ENCODE measurements at regions not wholly inside any gene's neighbourhood (a gene's known extent, or its start where the extent isn't known, plus 50 kb on each side); places are given as distances from the start of the nearest gene placed in this dataset.

DNA sequence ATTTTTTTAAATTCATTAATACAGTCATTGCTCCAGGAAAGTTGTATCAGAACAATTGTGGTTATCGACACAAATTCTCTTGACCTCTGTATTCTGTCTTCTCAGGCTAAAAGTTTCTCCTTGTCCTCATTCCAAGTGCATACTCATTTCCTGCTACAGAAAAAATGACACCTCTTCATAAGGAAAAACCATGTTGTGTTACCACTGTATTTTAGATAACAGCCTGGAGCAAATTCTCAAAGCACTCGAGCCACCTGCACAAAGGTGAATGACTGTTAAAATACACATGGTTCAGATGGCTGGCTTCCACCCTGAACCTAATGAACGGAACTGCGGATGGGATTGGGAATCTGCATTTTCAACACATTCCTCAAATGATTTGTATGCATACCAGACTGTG, 586.5 kb downstream of the EPHA4 start:
- DNase-seq (ENCODE audit: low read depth in 1 of 2, low spot score in 1 of 2), result no peak
- H3K27ac ChIP-seq, result no peak overlapping the region

DNA sequence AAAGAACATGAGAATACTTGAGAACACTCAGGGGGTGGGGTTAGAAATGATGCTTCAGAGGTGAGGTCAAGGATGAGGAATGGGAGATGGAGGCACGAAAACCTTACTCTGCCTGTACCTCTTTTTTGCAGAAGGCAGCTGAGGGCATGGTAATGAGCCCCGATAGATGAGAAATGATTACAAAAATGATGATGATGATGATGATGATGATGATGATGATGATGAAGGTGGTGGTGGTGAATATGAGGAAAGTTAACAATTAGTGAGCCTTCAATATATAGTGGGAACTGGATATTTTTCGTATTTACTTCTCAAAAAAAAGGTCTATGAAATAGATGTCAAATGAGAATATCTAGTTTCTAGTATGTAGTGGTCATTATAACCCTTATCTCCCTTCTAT, 584.3 kb downstream of the EPHA4 start:
- DNase-seq (ENCODE audit: low read depth in 1 of 2, low spot score in 1 of 2), result no peak
- Histone ChIP-seq H3K27me3 (no peaks in the 10 kb centered on the region), H3K27ac (no peak overlapping the region), H3K4me1 (ENCODE audit: low read depth) (no peaks in the 10 kb centered on the region), H3K9me3 (ENCODE audit: low read depth) (no peaks in the 10 kb centered on the region), H3K4me3 (no peak overlapping the region), H3K36me3 (no peaks in the 10 kb centered on the region)
- TF ChIP-seq, protein P1, sequence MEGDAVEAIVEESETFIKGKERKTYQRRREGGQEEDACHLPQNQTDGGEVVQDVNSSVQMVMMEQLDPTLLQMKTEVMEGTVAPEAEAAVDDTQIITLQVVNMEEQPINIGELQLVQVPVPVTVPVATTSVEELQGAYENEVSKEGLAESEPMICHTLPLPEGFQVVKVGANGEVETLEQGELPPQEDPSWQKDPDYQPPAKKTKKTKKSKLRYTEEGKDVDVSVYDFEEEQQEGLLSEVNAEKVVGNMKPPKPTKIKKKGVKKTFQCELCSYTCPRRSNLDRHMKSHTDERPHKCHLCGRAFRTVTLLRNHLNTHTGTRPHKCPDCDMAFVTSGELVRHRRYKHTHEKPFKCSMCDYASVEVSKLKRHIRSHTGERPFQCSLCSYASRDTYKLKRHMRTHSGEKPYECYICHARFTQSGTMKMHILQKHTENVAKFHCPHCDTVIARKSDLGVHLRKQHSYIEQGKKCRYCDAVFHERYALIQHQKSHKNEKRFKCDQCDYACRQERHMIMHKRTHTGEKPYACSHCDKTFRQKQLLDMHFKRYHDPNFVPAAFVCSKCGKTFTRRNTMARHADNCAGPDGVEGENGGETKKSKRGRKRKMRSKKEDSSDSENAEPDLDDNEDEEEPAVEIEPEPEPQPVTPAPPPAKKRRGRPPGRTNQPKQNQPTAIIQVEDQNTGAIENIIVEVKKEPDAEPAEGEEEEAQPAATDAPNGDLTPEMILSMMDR (IDR thresholded peaks at IDR 0.05; ENCODE audit: low read depth, low read length), result no peak

More for the DNA sequence above, 586.5 kb downstream of the EPHA4 start:
- no peaks in the 10 kb centered on the region for H3K27me3 ChIP-seq
- no peak overlapping the region for H3K4me3 ChIP-seq
- no peaks in the 10 kb centered on the region for H3K4me1 ChIP-seq (ENCODE audit: low read depth)
- TF ChIP-seq, protein P1 (IDR thresholded peaks at IDR 0.05; ENCODE audit: low read depth, low read length), result no peak
- H3K9me3 ChIP-seq (ENCODE audit: low read depth), result no peaks in the 10 kb centered on the region
- H3K36me3 ChIP-seq, result no peaks in the 10 kb centered on the region

DNA sequence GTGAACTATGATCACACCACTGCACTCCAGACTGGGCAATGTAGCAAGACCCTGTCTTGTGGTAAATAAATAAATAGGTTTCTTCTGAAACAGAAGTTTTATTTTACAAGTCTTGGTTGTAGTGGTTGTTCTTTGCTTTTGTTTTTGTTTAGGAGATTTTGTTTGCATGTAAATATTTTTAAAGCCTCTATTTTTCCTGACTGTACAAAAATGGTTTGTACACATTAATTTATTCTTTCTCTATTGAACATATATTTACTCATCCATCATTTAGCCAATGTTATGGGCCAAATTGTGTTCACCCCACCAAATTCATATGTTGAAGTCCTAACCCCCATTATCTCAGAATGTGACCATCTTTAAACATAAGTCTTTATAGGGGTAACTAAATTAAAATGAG, 580.1 kb downstream of the EPHA4 start:
- DNase-seq (ENCODE audit: low read depth in 1 of 2, low spot score in 1 of 2), result no peak
- Histone ChIP-seq H3K4me1 (ENCODE audit: low read depth) (peaks cover 10% of the 10 kb centered on the region), H3K27ac (no peak overlapping the region), H3K9me3 (ENCODE audit: low read depth) (no peaks in the 10 kb centered on the region), H3K27me3 (no peaks in the 10 kb centered on the region), H3K4me3 (no peak overlapping the region), H3K36me3 (no peaks in the 10 kb centered on the region)
- TF ChIP-seq, protein P1 (IDR thresholded peaks at IDR 0.05; ENCODE audit: low read depth, low read length), result no peak

DNA sequence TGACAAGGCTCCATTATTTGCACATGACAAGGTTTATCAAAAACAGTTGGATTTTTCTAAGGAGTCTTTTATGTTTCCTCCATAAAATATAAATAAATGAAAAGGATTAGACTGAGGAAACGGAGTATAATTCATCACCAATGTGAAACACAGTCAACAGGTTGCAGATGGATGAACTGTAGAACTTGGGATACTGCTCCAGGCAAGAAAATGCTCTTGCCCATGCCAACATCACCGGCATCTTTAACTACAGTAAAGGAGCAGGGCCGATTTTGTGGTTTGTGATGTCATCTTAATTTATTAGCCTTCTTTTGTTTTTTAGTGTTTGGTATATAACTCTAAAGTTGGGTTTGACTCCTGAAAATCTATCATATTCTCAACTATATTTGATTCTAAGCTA, 577.3 kb downstream of the EPHA4 start:
- DNase-seq (ENCODE audit: low read depth in 1 of 2, low spot score in 1 of 2), result no peak
- H3K27ac ChIP-seq, result no peak overlapping the region
- H3K4me1 ChIP-seq (ENCODE audit: low read depth), result peaks cover 13% of the 10 kb centered on the region
- H3K4me3 ChIP-seq, result no peak overlapping the region
- TF ChIP-seq, protein P1 (IDR thresholded peaks at IDR 0.05; ENCODE audit: low read depth, low read length), result no peak
- H3K36me3 ChIP-seq, result no peaks in the 10 kb centered on the region
- no peaks in the 10 kb centered on the region for H3K27me3 ChIP-seq
- H3K9me3 ChIP-seq (ENCODE audit: low read depth), result no peaks in the 10 kb centered on the region

DNA sequence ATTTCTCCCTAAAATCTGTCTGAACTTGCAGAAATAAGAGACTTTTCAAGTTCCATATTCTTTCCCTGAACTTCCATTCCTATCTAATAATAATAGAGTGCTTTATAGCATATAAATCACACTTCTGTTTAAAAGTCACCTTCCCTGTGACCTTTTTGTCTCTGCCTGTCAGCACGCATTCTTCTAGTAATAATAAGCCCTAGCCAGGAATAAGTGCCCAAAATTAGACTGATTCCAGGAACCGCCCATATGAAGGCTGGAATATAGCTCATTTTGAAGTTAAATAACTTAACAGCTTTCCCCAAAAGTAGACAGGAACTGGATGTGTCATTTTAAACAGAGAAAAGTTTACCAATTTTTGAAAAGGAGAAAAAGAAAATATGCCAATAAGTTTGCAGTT, 576.5 kb downstream of the EPHA4 start:
- no peaks in the 10 kb centered on the region for H3K9me3 ChIP-seq (ENCODE audit: low read depth)
- H3K27ac ChIP-seq, result no peak overlapping the region
- no peaks in the 10 kb centered on the region for H3K27me3 ChIP-seq
- TF ChIP-seq, protein P1 (IDR thresholded peaks at IDR 0.05; ENCODE audit: low read depth, low read length), result no peak
- DNase-seq (ENCODE audit: low read depth in 1 of 2, low spot score in 1 of 2), result no peak
- H3K36me3 ChIP-seq, result no peaks in the 10 kb centered on the region
- H3K4me1 ChIP-seq (ENCODE audit: low read depth), result peaks cover 13% of the 10 kb centered on the region
- H3K4me3 ChIP-seq, result no peak overlapping the region

DNA sequence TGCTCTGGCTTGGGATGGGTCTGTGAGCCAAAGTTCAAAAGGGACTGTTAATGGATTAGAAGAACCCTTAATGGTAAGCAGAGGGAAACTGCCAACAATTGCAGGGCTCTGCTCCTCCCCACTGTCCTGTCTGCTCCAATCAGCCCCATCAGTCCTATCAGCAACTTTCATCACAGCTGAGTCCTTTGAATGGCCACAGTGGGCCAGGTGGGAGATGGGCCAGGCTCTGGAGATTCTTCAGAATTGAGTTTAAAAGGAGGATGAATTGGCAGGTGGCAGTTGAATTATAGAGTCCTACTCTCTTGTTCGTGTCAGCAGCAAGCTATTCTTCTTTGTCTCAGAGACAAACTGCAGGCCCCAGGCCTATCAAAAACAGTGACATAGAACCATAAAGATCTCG, 573.9 kb downstream of the EPHA4 start:
- Histone ChIP-seq H3K9me3 (ENCODE audit: low read depth) (no peaks in the 10 kb centered on the region), H3K4me1 (ENCODE audit: low read depth) (peaks cover 13% of the 10 kb centered on the region), H3K27ac (no peak overlapping the region), H3K27me3 (no peaks in the 10 kb centered on the region), H3K36me3 (no peaks in the 10 kb centered on the region), H3K4me3 (no peak overlapping the region)
- TF ChIP-seq, protein P1 (IDR thresholded peaks at IDR 0.05; ENCODE audit: low read depth, low read length), result no peak
- no peak for DNase-seq (ENCODE audit: low read depth in 1 of 2, low spot score in 1 of 2)

All from cardiac muscle cell (in vitro differentiated cells and primary cell).